Hepatocyte (in vitro differentiated cells): ENCODE measurements at regions not wholly inside any gene's neighbourhood (a gene's known extent, or its start where the extent isn't known, plus 50 kb on each side); places are given as distances from the start of the nearest gene placed in this dataset.

ENCODE experiments used
- DNase-seq: peaks from one replicate; pipeline ENCODE4 v3.0.0-alpha.2; 2016; ENCODE audit warnings: low spot score
- H2AFZ ChIP-seq: fragments of 200-600 bp; sonication (generic); 2 replicates; pipeline ENCODE4 v1.6.0; 2016; ENCODE audit warnings: antibody characterized with exemption, mild to moderate bottlenecking
- H3K27ac ChIP-seq: fragments of 200-600 bp; sonication (generic); 2 replicates; pipeline ENCODE4 v1.5.1; 2016; ENCODE audit warnings: mild to moderate bottlenecking
- H3K27me3 ChIP-seq: fragments of 200-600 bp; sonication (generic); 2 replicates; pipeline ENCODE4 v1.6.1; 2016
- H3K36me3 ChIP-seq: fragments of 200-600 bp; sonication (generic); replicated peaks from 2 replicates; pipeline ENCODE4 v1.5.1; 2016; ENCODE audit warnings: low read depth; ENCODE audit not compliant: insufficient read depth
- H3K4me1 ChIP-seq: fragments of 200-600 bp; sonication (generic); 2 replicates; pipeline ENCODE4 v1.5.1; 2016; ENCODE audit warnings: mild to moderate bottlenecking, moderate library complexity; ENCODE audit not compliant: insufficient read depth
- H3K4me2 ChIP-seq: fragments of 200-600 bp; sonication (generic); 2 replicates; pipeline ENCODE4 v1.6.0; 2016
- H3K4me3 ChIP-seq: fragments of 200-600 bp; sonication (generic); 2 replicates; pipeline ENCODE4 v1.5.1; 2016; ENCODE audit warnings: mild to moderate bottlenecking
- H3K79me2 ChIP-seq: fragments of 200-600 bp; sonication (generic); 2 replicates; pipeline ENCODE4 v1.6.0; 2017; ENCODE audit warnings: mild to moderate bottlenecking
- H3K9me2 ChIP-seq: fragments of 200-600 bp; sonication (generic); replicated peaks from 2 replicates; pipeline ENCODE4 v1.6.0; 2017; ENCODE audit warnings: mild to moderate bottlenecking; ENCODE audit not compliant: insufficient read depth
- H3K9me3 ChIP-seq: fragments of 200-600 bp; sonication (generic); 2 replicates; pipeline ENCODE4 v1.5.1; 2016; ENCODE audit warnings: low read depth, mild to moderate bottlenecking
- H4K20me1 ChIP-seq: fragments of 200-600 bp; sonication (generic); 2 replicates; pipeline ENCODE4 v1.6.0; 2016; ENCODE audit warnings: mild to moderate bottlenecking; ENCODE audit not compliant: insufficient read depth, poor library complexity, severe bottlenecking
- EZH2 ChIP-seq: fragments of 200-600 bp; sonication (generic); IDR thresholded peaks from 2 replicates; pipeline ENCODE4 v1.6.1; 2016; ENCODE audit warnings: antibody characterized with exemption, mild to moderate bottlenecking, borderline replicate concordance
- EZH2phosphoT487 ChIP-seq: fragments of 200-600 bp; sonication (generic); IDR thresholded peaks from one replicate; pipeline ENCODE4 v1.6.1; 2018; ENCODE audit warnings: antibody characterized with exemption, mild to moderate bottlenecking, low read depth, moderate library complexity; ENCODE audit not compliant: unreplicated experiment, severe bottlenecking
- WGBS: methylation state at CpG from one replicate; pipeline ENCODE4 v1.1.6; 2016; ENCODE audit warnings: low lambda C conversion rate; ENCODE audit errors: missing lambda C conversion rate; 5-methylcytosine and 5-hydroxymethylcytosine counted together
- TF ChIP-seq, protein P1 (sequence below): fragments of 200-600 bp; sonication (generic); IDR thresholded peaks from 2 replicates; pipeline ENCODE4 v1.5.1; 2016; ENCODE audit warnings: antibody characterized with exemption, mild to moderate bottlenecking; ENCODE audit not compliant: poor library complexity

DNA sequence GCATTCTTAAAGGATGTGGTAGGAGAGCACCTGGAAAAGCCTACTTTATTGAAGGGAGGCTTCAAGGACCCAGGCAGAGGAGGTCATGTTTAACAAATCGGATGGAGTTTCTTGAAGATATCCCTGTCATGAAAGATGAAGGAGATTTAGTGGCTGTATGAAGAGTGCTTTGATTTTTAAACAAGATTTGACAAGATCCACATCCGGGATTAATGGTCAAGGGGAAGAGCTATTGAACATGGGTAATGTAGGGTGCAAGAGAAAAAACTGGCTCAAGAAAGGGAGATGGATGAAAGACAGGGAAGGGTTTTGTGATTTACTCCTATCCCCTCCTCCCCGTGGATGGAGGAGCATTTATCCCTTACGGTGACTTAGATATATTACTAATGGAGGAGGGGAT is 113.1 kb upstream of the OSR1 start:
- H3K79me2 ChIP-seq: no peaks in the 10 kb centered on the region
- no peaks in the 10 kb centered on the region for H3K9me2 ChIP-seq
- no peaks in the 10 kb centered on the region for H3K9me3 ChIP-seq
- H3K27ac ChIP-seq: no peak overlapping the region
- DNase-seq: no peak
- 77% methylated on average over 4 of the region's 4 CpGs for WGBS
- H3K36me3 ChIP-seq: no peaks in the 10 kb centered on the region
- no peaks in the 10 kb centered on the region for H4K20me1 ChIP-seq
- H3K4me1 ChIP-seq: peaks cover 3% of the 10 kb centered on the region
- TF ChIP-seq EZH2phosphoT487: no peak
- no peak for TF ChIP-seq EZH2
- TF ChIP-seq, protein P1, sequence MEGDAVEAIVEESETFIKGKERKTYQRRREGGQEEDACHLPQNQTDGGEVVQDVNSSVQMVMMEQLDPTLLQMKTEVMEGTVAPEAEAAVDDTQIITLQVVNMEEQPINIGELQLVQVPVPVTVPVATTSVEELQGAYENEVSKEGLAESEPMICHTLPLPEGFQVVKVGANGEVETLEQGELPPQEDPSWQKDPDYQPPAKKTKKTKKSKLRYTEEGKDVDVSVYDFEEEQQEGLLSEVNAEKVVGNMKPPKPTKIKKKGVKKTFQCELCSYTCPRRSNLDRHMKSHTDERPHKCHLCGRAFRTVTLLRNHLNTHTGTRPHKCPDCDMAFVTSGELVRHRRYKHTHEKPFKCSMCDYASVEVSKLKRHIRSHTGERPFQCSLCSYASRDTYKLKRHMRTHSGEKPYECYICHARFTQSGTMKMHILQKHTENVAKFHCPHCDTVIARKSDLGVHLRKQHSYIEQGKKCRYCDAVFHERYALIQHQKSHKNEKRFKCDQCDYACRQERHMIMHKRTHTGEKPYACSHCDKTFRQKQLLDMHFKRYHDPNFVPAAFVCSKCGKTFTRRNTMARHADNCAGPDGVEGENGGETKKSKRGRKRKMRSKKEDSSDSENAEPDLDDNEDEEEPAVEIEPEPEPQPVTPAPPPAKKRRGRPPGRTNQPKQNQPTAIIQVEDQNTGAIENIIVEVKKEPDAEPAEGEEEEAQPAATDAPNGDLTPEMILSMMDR: no peak
- no peak overlapping the region for H3K4me2 ChIP-seq
- H3K27me3 ChIP-seq: no peaks in the 10 kb centered on the region
- H3K4me3 ChIP-seq: no peak overlapping the region
- no peak overlapping the region for H2AFZ ChIP-seq

DNA sequence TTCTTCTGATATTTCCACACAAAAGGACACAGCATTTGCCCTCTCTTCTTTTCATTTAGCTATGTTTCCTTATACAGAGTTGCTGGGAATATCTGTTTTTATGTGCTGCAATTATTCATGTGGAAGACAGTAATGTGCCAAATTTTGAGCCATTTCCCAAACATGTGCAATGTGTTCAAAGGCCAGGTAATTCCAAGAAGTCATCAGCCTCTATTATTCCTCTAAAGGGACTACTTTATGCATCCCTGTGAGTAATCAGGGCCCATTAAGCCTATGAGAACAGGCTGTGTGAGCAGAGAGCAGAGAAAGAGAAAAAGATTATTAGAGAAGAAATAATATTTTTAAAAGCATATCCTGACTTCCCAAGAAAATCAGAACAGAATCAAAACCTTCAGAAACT is 107.6 kb upstream of the OSR1 start:
- Histone ChIP-seq H3K27ac (no peak overlapping the region), H4K20me1 (no peaks in the 10 kb centered on the region), H2AFZ (no peak overlapping the region), H3K9me2 (no peaks in the 10 kb centered on the region), H3K9me3 (no peaks in the 10 kb centered on the region), H3K79me2 (no peaks in the 10 kb centered on the region), H3K27me3 (no peaks in the 10 kb centered on the region), H3K4me1 (no peaks in the 10 kb centered on the region), H3K4me2 (no peak overlapping the region), H3K36me3 (no peaks in the 10 kb centered on the region), H3K4me3 (no peak overlapping the region)
- no peak for DNase-seq
- TF ChIP-seq, protein P1: no peak
- TF ChIP-seq EZH2 (no peak), EZH2phosphoT487 (no peak)

DNA sequence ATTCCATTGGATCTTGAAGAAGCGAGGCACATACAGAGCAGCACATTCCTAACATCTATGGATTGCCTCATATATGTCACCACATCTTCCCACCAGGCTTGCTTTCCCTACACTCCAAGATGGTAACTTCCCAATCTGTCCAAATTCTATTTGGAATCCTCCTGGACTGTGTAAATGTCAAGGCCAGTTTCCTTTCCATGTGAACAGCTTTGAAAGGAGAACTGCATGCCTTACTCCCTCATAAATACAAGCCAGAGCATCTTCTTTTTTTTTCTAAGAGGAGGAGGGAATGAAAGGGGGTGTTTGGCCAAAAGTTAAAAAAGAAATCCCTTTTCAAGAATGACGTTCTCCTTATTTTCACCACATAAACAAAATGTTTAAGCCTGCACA is 103.8 kb upstream of the OSR1 start:
- Histone ChIP-seq H3K4me3 (no peak overlapping the region), H3K4me2 (peak overlapping the region; percentile 14), H4K20me1 (no peaks in the 10 kb centered on the region), H3K27me3 (no peaks in the 10 kb centered on the region), H3K36me3 (no peaks in the 10 kb centered on the region), H3K4me1 (no peaks in the 10 kb centered on the region), H2AFZ (no peak overlapping the region), H3K9me3 (no peaks in the 10 kb centered on the region), H3K79me2 (no peaks in the 10 kb centered on the region), H3K9me2 (no peaks in the 10 kb centered on the region), H3K27ac (no peak overlapping the region)
- peak; percentile 25 for DNase-seq
- TF ChIP-seq EZH2 (no peak), EZH2phosphoT487 (no peak)
- TF ChIP-seq, protein P1: no peak
- WGBS: 44% methylated on average over 2 of the region's 2 CpGs

DNA sequence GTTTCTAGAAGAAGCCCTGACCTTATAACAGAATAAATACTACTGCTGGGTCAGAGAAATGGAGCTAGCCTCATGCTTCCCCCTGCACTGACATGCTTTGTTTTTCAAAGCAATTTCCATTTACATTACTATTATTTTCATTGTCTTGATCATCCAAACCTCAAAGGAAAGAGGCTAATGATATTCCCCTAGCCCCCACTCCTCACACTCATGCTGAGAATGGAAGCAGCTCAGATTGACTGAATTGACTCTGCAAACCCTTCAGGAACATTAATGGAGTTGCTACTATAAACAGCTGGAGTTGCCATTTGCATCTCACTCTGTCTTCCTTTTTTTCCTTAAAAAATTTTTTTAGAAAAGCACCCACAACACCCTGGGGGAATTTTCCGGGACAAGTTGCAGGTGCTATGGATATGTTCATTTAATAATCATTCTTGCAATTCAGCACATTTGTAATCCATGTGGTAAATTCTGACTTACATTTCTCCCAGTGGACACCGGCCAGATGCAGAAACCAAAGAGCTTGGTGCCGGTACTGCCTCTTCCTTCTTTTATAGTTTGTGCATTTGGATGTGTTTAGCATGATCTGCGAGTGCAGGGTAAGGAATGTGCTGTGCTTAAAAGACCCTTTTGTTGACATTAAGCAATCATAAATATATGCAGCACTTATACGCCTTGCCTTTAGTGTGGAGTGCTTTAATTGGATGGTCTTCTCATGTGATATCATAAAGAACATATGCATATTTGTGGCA is 103.3 kb upstream of the OSR1 start:
- no peak overlapping the region for H3K27ac ChIP-seq
- peak overlapping the region; percentile 14 for H3K4me2 ChIP-seq
- no peaks in the 10 kb centered on the region for H3K79me2 ChIP-seq
- H2AFZ ChIP-seq: no peak overlapping the region
- no peak for DNase-seq
- H3K4me3 ChIP-seq: no peak overlapping the region
- no peaks in the 10 kb centered on the region for H3K27me3 ChIP-seq
- no peaks in the 10 kb centered on the region for H3K4me1 ChIP-seq
- no peaks in the 10 kb centered on the region for H3K9me2 ChIP-seq
- 38% methylated on average over 5 of the region's 5 CpGs for WGBS
- no peaks in the 10 kb centered on the region for H3K36me3 ChIP-seq
- TF ChIP-seq, protein P1: no peak
- no peak for TF ChIP-seq EZH2
- no peak for TF ChIP-seq EZH2phosphoT487
- H3K9me3 ChIP-seq: no peaks in the 10 kb centered on the region
- no peaks in the 10 kb centered on the region for H4K20me1 ChIP-seq
